ENCODE measurements at regions not wholly inside any gene's neighbourhood (a gene's known extent, or its start where the extent isn't known, plus 50 kb on each side); places are given as distances from the start of the nearest gene placed in this dataset.
A peak's percentile ranks its signal among the peaks of the same experiment; 100 is the strongest.
"Not testable (repeated sequence)": the region's sequence is repeated elsewhere in the genome, so short reads cannot be mapped to it uniquely, and the experiment has no call there.

DNA sequence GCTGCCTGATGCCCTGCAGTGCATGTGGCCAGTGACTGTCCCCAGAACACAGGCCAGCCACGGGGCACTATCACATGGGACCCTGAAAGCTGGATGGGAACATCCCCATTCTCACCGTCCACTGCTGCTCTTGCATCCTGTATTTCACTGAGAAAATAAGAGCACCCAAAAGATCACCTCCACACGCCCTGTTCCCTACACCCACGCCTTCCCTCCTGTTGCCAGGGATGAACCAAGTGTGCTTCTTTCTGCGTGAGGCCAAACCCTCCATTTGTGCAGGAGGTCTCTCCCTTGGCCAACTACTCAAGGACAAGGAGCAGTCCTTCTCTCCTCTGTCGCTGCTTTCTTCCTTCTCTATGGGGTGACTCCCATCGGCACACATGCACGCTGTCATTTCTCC is 118.3 kb downstream of the LRRC37A3 start:
- H3K4me3 Mint-ChIP-seq; intact Hi-C loops (cut with DNase I, micrococcal nuclease); CTCF ChIA-PET; ATAC-seq; POLR2A ChIA-PET; H3K4me1 Mint-ChIP-seq; H3K9me3 Mint-ChIP-seq (ENCODE audit: low read depth); H3K27me3 Mint-ChIP-seq; DNase-seq: not testable (repeated sequence)
- Mint-ChIP-seq H3K27ac (peak overlapping the region; percentile 43), H3K36me3 (ENCODE audit: low read depth) (peaks cover 16% of the 10 kb centered on the region)

DNA sequence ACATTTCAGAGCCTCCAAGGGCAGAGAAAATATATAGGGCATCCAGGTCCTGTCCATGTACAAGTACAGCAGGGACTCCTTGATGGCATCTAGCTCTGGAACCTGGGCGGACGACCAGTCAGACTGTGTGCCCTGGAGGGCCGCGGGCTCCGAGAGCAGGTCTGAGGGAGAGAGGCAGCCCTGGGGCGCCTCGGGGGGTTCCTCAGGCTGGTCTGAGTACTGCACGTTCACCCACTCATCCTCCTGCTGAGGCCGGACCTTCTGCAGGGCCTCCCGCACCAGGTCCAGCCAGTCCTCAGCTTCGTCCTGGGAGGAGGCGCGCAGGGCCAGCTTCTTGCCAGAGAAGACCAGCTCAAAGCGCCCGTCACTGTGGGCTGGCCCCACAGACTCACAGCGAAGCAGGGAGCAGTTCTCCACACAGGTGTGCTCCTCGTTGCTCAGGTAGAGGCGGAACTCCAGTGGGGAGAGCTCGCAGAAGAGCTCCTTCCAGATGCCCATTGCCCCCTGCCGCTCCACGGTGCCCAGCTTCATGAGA is 118.8 kb downstream of the LRRC37A3 start:
- H3K9me3 Mint-ChIP-seq (ENCODE audit: low read depth); H3K27ac Mint-ChIP-seq; CTCF ChIA-PET; DNase-seq; H3K4me3 Mint-ChIP-seq; POLR2A ChIA-PET; H3K27me3 Mint-ChIP-seq; intact Hi-C loops (cut with DNase I, micrococcal nuclease); ATAC-seq; H3K4me1 Mint-ChIP-seq: not testable (repeated sequence)
- peaks cover 14% of the 10 kb centered on the region for H3K36me3 Mint-ChIP-seq (ENCODE audit: low read depth)

DNA sequence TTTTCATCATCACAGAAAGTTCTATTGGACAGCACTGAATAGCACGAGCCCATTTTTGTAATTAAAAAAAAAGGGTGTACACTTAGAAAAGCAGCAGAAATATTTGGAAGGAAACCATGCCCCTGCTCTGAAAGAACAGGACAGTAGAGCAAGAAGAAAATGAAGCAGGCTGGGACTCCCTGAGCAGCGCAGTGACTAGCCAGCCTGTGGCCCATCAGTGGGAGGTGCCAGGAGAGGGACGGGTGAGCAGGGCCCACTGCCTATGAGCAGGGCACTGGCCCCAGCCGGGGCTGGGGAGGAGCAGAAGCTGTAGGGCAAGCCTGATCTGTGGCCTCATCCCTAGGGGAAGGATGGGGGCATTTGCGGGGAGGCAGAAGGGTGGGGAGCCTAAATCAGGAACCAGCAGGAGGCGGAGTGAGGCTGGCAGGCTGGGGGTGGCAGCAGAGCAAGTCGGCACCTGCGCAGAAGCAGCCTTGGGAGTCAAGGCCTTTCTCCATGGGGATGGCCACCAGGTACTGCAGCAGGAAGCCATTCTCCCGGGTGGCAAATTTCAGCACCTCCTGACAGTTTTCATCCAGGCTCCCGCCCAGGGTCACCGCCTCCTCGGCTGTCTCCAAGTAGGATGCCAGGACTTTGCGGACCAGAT is 119.6 kb downstream of the LRRC37A3 start:
- intact Hi-C loops (cut with DNase I, micrococcal nuclease); H3K4me1 Mint-ChIP-seq; H3K4me3 Mint-ChIP-seq; H3K9me3 Mint-ChIP-seq (ENCODE audit: low read depth); POLR2A ChIA-PET; H3K27ac Mint-ChIP-seq; ATAC-seq; CTCF ChIA-PET; DNase-seq; H3K27me3 Mint-ChIP-seq: not testable (repeated sequence)
- peaks cover 14% of the 10 kb centered on the region for H3K36me3 Mint-ChIP-seq (ENCODE audit: low read depth)

DNA sequence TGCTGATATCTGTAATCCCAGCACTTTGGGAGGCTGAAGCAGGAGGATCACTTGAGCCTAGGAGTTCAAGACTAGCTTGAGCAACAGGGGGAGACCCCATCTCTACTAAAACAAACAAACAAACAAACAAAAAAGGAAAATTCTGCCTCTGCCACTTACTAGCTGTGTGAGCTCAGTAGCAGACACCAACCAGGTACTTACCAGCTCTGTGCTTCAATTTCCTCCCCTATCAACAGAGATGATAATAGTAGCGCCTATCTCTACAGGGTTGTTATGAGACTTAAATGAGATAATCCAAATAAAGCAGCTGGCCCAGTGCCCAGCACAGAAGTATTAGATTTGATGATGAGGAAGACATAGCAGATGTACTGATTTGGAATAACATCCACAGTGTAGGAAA is 120.3 kb downstream of the LRRC37A3 start:
- DNase-seq; H3K4me1 Mint-ChIP-seq; H3K27me3 Mint-ChIP-seq; CTCF ChIA-PET; POLR2A ChIA-PET; intact Hi-C loops (cut with DNase I, micrococcal nuclease); H3K4me3 Mint-ChIP-seq; H3K9me3 Mint-ChIP-seq (ENCODE audit: low read depth); H3K27ac Mint-ChIP-seq: not testable (repeated sequence)
- peak; percentile 26 for ATAC-seq
- H3K36me3 Mint-ChIP-seq (ENCODE audit: low read depth) = peaks cover 14% of the 10 kb centered on the region

DNA sequence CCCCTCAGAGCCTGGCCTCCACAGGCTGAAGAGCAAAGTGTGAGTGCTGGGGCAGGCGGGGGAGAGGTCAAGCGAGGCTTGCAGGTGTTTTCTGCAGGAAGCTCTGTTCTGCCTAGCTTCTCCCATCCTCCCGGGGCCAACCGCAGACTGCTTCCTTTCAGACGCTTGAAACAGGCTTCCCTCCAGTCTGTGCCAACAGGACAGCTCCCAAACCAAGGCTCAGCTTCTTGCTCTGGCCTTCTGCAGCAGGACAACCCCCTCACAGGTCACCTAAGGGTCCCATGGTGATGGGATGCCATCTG is 120.8 kb downstream of the LRRC37A3 start:
- H3K27me3 Mint-ChIP-seq; H3K9me3 Mint-ChIP-seq (ENCODE audit: low read depth); DNase-seq; ATAC-seq; H3K4me1 Mint-ChIP-seq; H3K27ac Mint-ChIP-seq; intact Hi-C loops (cut with DNase I, micrococcal nuclease); CTCF ChIA-PET; POLR2A ChIA-PET; H3K4me3 Mint-ChIP-seq: not testable (repeated sequence)
- H3K36me3 Mint-ChIP-seq (ENCODE audit: low read depth) = peaks cover 14% of the 10 kb centered on the region

DNA sequence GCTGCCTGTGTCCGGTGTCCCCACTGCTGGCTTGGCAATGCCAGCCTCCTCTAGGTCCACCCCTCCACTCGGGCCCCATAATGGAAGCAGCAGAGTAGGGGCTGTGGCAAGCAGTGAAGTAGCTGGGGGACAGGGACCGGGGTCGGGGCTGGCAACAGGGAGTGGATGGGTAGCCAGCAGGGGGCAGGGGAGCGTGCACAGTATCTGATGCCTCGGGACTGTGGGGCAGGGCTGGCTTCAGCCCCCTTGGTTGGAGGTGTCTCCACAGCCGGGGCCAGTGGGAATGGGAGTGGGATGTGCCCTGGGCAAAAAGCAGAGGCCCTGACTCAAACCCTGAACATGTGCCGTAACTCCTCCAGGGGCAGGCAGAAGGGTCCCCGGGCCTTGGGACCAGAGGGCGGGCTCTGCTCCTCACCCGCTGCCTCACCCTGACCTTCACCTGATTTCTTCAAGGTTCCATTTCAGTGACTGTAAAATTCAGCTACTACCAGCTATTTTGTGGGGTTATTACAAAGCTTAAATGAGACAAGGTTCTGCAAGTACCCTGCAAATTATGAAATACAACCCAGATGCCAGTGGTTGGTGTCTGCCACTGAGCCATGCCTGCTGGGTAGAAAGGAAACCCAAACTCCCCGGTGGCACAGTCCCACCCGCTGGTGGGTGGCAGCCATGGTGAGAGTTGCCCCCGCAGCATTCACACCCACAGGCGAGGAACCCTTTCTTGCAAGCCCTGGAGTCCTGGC is 121.4 kb downstream of the LRRC37A3 start:
- H3K27ac Mint-ChIP-seq; intact Hi-C loops (cut with DNase I, micrococcal nuclease); H3K36me3 Mint-ChIP-seq (ENCODE audit: low read depth); ATAC-seq; H3K9me3 Mint-ChIP-seq (ENCODE audit: low read depth); H3K27me3 Mint-ChIP-seq; H3K4me3 Mint-ChIP-seq; CTCF ChIA-PET; H3K4me1 Mint-ChIP-seq: not testable (repeated sequence)
- peak; percentile 34 for DNase-seq
- POLR2A ChIA-PET = interaction anchor here (0.6 kb wide), 1 partner anchor 1823 kb away, joined by 3 read pairs; no protein-coding TSS in a partner anchor

DNA sequence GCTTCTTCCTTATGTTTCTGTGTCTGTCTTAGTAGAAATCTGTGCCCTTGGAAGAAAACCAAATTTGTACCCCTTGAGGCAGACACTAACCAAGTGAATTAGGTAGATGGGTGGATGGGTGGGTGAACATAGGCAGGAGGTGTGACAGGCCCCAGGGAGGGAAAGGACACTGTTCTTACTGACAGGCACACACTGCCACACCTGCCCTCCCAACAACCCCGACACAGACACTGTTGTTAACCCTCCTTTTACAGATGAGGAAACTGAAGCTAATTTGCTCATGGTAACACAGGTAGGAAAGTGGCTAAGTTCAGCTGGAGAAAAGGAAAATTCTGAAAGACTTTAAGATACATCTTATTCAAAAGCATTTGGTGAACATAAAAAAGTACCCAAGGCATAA is 123.9 kb downstream of the LRRC37A3 start:
- H3K36me3 Mint-ChIP-seq (ENCODE audit: low read depth); H3K27ac Mint-ChIP-seq; CTCF ChIA-PET; H3K9me3 Mint-ChIP-seq (ENCODE audit: low read depth); H3K27me3 Mint-ChIP-seq; H3K4me3 Mint-ChIP-seq; DNase-seq; intact Hi-C loops (cut with DNase I, micrococcal nuclease); POLR2A ChIA-PET; ATAC-seq: not testable (repeated sequence)
- peaks cover 15% of the 10 kb centered on the region for H3K4me1 Mint-ChIP-seq

DNA sequence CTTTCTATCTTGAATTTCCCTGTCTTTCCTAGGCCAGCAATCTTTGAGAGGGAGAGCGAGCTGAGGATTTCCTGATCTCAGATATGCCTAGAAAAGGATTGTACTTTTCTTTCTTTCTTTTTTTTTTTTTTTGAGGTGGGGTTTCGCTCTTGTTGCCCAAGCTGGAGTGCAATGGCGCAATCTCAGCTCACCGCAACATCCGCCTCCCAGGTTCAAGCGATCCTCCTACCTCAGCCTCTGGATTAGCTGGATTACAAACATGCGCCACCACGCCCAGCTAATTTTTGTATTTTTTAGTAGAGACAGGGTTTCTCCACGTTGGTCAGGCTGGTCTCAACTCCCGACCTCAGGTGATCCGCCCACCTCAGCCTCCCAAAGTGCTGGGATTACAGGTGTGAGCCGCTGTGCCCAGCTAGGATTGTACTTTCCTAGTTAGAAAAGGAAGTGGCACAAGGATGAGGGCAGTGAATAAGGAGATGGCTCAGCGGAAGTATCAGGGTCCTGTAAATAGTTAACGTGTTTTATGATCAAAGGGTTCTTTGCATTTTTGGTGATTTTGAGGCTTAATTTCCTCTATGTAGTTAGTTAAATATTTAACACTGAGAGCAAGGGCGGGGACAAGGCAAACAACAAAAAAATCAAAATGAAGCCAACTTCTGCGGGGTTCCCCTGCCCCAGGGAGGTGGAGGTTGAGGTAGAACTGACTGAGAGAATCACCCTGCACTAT is 124.6 kb downstream of the LRRC37A3 start:
- H3K27ac Mint-ChIP-seq; DNase-seq; H3K27me3 Mint-ChIP-seq; H3K4me3 Mint-ChIP-seq; POLR2A ChIA-PET; ATAC-seq; H3K9me3 Mint-ChIP-seq (ENCODE audit: low read depth); CTCF ChIA-PET; H3K36me3 Mint-ChIP-seq (ENCODE audit: low read depth); intact Hi-C loops (cut with DNase I, micrococcal nuclease): not testable (repeated sequence)
- peaks cover 15% of the 10 kb centered on the region for H3K4me1 Mint-ChIP-seq

DNA sequence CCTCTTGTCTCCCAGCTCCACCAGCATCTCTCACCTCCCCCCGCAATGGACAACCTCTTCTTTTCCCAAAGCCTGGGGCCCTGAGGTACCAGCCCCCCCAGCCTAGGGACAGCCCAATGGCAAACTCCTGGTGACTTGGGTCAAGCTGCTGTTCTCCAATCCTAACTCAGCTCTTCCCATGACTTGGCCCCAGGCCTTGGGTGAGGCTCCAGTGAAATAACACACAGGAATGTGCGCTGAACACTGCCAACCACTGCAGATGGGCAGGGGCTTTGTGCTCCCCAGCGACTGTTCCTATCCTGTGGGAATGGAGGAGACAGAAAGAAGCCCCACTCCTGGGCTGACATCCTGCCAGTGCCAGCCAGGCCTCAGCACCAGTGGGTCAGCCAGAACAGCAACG is 125.2 kb downstream of the LRRC37A3 start:
- H3K27ac Mint-ChIP-seq; H3K36me3 Mint-ChIP-seq (ENCODE audit: low read depth); H3K4me3 Mint-ChIP-seq; H3K9me3 Mint-ChIP-seq (ENCODE audit: low read depth); intact Hi-C loops (cut with DNase I, micrococcal nuclease); CTCF ChIA-PET; H3K27me3 Mint-ChIP-seq; ATAC-seq; DNase-seq; POLR2A ChIA-PET: not testable (repeated sequence)
- peaks cover 15% of the 10 kb centered on the region for H3K4me1 Mint-ChIP-seq

DNA sequence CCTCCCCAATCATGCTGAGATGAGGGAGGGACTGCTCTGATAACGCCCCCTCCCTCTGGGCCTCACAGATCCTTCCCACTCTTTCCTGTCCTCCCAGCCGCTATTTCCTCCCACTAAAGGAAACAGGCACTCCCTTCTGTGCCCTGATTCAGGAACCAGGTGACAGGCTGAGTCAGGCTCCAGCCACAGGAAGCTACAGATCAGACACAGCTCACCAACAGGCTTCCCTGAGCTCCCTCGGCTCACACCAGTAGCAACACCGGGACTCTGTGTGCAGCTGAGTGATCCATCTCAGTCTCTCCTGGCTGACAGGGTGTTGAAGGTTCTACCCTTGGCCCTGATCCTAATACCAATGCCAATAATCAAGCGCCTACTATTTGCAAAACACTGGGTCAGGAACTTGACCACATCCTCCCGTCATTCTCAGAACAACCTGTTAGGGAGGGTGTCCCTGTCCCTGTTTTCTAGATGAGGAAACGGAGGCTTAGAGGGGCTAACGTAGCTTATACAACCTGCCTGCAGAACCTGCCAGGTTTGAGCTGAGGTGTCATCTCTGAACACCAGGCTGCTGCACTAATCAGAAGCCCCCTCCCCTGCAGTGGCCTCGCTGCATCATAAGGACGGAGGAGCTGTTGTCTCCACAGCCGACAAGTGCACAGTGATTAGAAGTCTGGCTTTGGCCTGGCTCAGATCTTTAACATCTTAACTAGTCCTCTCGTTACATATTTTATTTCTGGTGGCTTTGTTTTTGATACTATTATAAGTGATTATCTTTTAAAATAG is 126.3 kb downstream of the LRRC37A3 start:
- POLR2A ChIA-PET; H3K9me3 Mint-ChIP-seq (ENCODE audit: low read depth); H3K27me3 Mint-ChIP-seq; intact Hi-C loops (cut with DNase I, micrococcal nuclease); CTCF ChIA-PET; H3K36me3 Mint-ChIP-seq (ENCODE audit: low read depth): not testable (repeated sequence)
- peak; percentile 99 for ATAC-seq
- H3K4me3 Mint-ChIP-seq = peak overlapping the region; percentile 10
- peak overlapping the region; percentile 9 for H3K27ac Mint-ChIP-seq
- H3K4me1 Mint-ChIP-seq = peaks cover 11% of the 10 kb centered on the region
- peak; percentile 62 for DNase-seq

DNA sequence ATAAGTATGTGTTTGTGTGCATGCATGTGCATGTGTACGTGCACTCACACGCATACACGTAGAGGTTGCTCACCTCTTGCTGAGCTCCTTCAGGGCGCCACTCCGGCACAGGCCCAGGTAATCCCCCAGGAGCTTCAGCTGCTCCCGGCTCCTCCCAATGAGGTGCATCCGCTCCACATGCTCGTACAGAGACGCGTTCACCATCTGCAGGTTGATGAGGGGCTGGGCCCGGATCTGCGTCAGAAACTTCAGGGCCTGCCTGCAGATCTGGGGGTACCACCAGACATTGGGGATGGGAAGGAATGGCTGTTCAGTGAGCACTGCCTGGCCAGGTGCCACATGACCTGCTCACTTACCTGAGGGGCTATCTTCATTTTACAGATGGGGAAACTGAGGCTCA is 127.0 kb downstream of the LRRC37A3 start:
- ATAC-seq; H3K4me3 Mint-ChIP-seq; CTCF ChIA-PET; H3K27me3 Mint-ChIP-seq; DNase-seq; intact Hi-C loops (cut with DNase I, micrococcal nuclease); POLR2A ChIA-PET; H3K9me3 Mint-ChIP-seq (ENCODE audit: low read depth); H3K36me3 Mint-ChIP-seq (ENCODE audit: low read depth); H3K27ac Mint-ChIP-seq: not testable (repeated sequence)
- H3K4me1 Mint-ChIP-seq = peaks cover 11% of the 10 kb centered on the region
